Transverse colon (tissue), 4 donors: ENCODE measurements at regions not wholly inside any gene's neighbourhood (a gene's known extent, or its start where the extent isn't known, plus 50 kb on each side); places are given as distances from the start of the nearest gene placed in this dataset.

Experiments used
- EP300 ChIP-seq: sonication (generic); formaldehyde crosslinking; IDR thresholded peaks from one replicate; pipeline ENCODE4 v1.6.1; 2017; ENCODE audit warnings: antibody characterized with exemption, low read depth
- POLR2A ChIP-seq: fragments of 450-650 bp; IDR thresholded peaks from one replicate; pipeline ENCODE4 v1.6.1; 2016; ENCODE audit warnings: antibody characterized with exemption, mild to moderate bottlenecking, moderate library complexity
- POLR2AphosphoS5 ChIP-seq, 3 donors: sonication (generic); formaldehyde crosslinking; IDR thresholded peaks; one replicate each; pipeline ENCODE4 v1.6.1; 2016; ENCODE audit warnings: antibody characterized with exemption in 3 of 3
- TF ChIP-seq, protein P1 (sequence below), 5 experiments: fragments of 200-600 bp in 3 of 5; fragments of 450-650 bp in 2 of 5; sonication (generic) in 3 of 5; IDR thresholded peaks; 1 replicate in 2 of 5; 2 replicates in 3 of 5; pipeline ENCODE4 v1.5.1; 2016 to 2017; ENCODE audit warnings: antibody characterized with exemption in 5 of 5, inconsistent platforms in 3 of 5, mild to moderate bottlenecking in 2 of 5, moderate library complexity in 1 of 5

DNA sequence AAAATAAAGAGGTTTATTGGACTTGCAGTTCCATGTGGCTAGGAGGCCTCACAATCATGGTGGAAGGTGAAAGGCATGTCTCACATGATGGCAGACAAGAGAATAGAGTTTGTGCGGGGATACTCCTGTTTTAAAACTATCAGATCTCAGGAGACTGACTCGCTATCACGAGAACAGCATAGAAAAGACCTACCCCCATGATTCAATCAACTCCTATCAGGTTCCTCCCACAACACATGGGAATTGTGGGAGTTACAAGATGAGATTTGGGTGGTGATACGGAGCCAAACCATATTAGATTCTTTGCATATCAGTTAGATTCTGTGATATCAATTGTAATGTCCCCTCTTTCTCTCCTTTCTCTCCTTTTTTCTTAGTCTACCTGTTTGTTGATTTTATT, 1178.7 kb upstream of the LRRTM1 start:
- no peak for TF ChIP-seq POLR2A
- TF ChIP-seq, protein P1, sequence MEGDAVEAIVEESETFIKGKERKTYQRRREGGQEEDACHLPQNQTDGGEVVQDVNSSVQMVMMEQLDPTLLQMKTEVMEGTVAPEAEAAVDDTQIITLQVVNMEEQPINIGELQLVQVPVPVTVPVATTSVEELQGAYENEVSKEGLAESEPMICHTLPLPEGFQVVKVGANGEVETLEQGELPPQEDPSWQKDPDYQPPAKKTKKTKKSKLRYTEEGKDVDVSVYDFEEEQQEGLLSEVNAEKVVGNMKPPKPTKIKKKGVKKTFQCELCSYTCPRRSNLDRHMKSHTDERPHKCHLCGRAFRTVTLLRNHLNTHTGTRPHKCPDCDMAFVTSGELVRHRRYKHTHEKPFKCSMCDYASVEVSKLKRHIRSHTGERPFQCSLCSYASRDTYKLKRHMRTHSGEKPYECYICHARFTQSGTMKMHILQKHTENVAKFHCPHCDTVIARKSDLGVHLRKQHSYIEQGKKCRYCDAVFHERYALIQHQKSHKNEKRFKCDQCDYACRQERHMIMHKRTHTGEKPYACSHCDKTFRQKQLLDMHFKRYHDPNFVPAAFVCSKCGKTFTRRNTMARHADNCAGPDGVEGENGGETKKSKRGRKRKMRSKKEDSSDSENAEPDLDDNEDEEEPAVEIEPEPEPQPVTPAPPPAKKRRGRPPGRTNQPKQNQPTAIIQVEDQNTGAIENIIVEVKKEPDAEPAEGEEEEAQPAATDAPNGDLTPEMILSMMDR (IDR thresholded peaks at IDR 0.05), result no peak
- TF ChIP-seq EP300, result no peak
- no peak for TF ChIP-seq POLR2AphosphoS5 (IDR thresholded peaks at IDR 0.05)
